ENCODE measurements at regions not wholly inside any gene's neighbourhood (a gene's known extent, or its start where the extent isn't known, plus 50 kb on each side); places are given as distances from the start of the nearest gene placed in this dataset.
A peak's percentile ranks its signal among the peaks of the same experiment; 100 is the strongest.

DNA sequence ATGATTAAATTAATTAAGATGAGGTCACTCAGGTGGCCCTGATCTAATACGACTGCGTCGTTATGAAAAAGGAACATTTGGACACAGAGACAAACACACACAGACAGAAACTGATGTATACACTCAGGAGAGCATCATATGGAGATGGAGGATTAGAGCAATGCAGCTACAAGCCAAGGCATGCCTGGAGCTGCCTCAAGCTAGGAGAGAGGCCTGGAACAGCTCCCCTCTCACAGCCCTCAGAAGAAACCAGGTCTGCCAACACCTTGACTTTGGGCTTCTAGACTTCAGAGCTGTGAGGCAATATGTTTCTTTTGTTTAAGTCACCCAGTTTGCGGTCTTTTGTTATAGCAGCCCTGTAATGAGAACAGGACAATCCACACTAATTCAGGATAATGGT lies 318.9 kb downstream of the HS3ST3B1 start:
- Histone ChIP-seq H3K27ac (ENCODE audit: low read length) (no peak overlapping the region), H3K9me3 (replicated peaks; ENCODE audit: insufficient read depth, low read length) (no peaks in the 10 kb centered on the region), H3K79me2 (ENCODE audit: low read length) (no peaks in the 10 kb centered on the region), H3K9me2 (replicated peaks; ENCODE audit: insufficient read depth, low read length) (no peaks in the 10 kb centered on the region), H3K9ac (ENCODE audit: low read length) (no peak overlapping the region), H2AFZ (ENCODE audit: low read length) (no peak overlapping the region), H3F3A (ENCODE audit: insufficient read depth, low read length) (no peaks in the 10 kb centered on the region), H3K4me2 (ENCODE audit: low read depth, low read length) (no peak overlapping the region), H3K27me3 (replicated peaks; ENCODE audit: insufficient read depth, low read length) (no peaks in the 10 kb centered on the region), H3K4me3 (ENCODE audit: low read length) (no peak overlapping the region), H3K4me1 (ENCODE audit: low read length) (no peaks in the 10 kb centered on the region), H4K20me1 (ENCODE audit: insufficient read depth, low read length) (no peaks in the 10 kb centered on the region), H3K36me3 (replicated peaks; ENCODE audit: insufficient read depth, low read length) (no peaks in the 10 kb centered on the region)
- no peak for TF ChIP-seq EZH2phosphoT487 (IDR thresholded peaks at IDR 0.05; ENCODE audit: low read length)
- no peak for TF ChIP-seq EZH2 (optimal IDR thresholded peaks at IDR 0.05; ENCODE audit: low read depth, low read length)
- no peak for TF ChIP-seq CTCF (IDR thresholded peaks at IDR 0.05; ENCODE audit: low read length)
- no peak for DNase-seq

DNA sequence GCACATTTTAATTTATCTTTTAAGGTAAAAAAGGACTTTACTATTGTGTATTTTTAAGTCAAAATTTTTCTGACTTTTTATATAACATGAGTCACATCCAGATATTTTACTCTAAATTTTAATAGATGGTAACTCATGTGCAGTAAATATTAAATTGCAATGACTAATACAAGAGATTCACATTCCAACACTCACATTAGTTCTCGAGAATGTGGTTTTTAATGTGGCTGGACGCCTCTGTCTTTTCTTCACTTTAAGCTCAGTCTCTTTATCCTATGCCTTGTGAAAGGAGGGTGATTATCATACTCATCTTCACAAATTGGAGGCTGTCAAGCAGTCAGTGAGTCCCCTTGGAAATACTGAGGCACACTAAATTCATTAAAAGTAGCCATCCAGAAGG lies 315.6 kb downstream of the HS3ST3B1 start:
- H3K36me3 ChIP-seq (replicated peaks; ENCODE audit: insufficient read depth, low read length) = no peaks in the 10 kb centered on the region
- H3K79me2 ChIP-seq (ENCODE audit: low read length) = no peaks in the 10 kb centered on the region
- no peak overlapping the region for H3K4me2 ChIP-seq (ENCODE audit: low read depth, low read length)
- no peak overlapping the region for H3K27ac ChIP-seq (ENCODE audit: low read length)
- no peaks in the 10 kb centered on the region for H3K4me1 ChIP-seq (ENCODE audit: low read length)
- H2AFZ ChIP-seq (ENCODE audit: low read length) = no peak overlapping the region
- H3K4me3 ChIP-seq (ENCODE audit: low read length) = no peak overlapping the region
- H4K20me1 ChIP-seq (ENCODE audit: insufficient read depth, low read length) = no peaks in the 10 kb centered on the region
- H3K27me3 ChIP-seq (replicated peaks; ENCODE audit: insufficient read depth, low read length) = no peaks in the 10 kb centered on the region
- no peak overlapping the region for H3K9ac ChIP-seq (ENCODE audit: low read length)
- H3F3A ChIP-seq (ENCODE audit: insufficient read depth, low read length) = no peaks in the 10 kb centered on the region
- no peak for DNase-seq
- no peaks in the 10 kb centered on the region for H3K9me2 ChIP-seq (replicated peaks; ENCODE audit: insufficient read depth, low read length)
- TF ChIP-seq EZH2phosphoT487 (IDR thresholded peaks at IDR 0.05; ENCODE audit: low read length) (no peak), EZH2 (optimal IDR thresholded peaks at IDR 0.05; ENCODE audit: low read depth, low read length) (no peak)
- no peaks in the 10 kb centered on the region for H3K9me3 ChIP-seq (replicated peaks; ENCODE audit: insufficient read depth, low read length)

DNA sequence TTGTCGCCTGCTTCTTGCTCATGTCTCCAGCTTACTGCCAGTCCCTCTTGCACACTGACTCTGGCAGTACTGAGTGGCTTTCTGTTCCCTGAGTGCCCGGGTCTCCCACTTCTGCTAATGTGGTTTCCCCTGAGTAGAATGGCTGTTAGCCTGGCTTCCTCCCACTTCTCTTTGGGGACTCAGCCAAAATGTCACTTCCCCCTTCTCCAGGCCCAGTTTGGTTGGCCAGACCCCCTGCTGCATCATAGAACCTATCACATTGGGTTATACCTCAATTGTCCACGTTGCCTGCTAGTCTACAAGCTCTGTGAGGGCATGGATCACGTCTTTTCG lies 304.4 kb downstream of the HS3ST3B1 start:
- no peaks in the 10 kb centered on the region for H3K4me1 ChIP-seq (ENCODE audit: low read length)
- H2AFZ ChIP-seq (ENCODE audit: low read length) = peak overlapping the region; percentile 38; the same call in 1 of the 2 replicates
- DNase-seq = no peak
- TF ChIP-seq EZH2phosphoT487 (IDR thresholded peaks at IDR 0.05; ENCODE audit: low read length) (no peak), CTCF (IDR thresholded peaks at IDR 0.05; ENCODE audit: low read length) (no peak), EZH2 (optimal IDR thresholded peaks at IDR 0.05; ENCODE audit: low read depth, low read length) (no peak)
- no peaks in the 10 kb centered on the region for H3K36me3 ChIP-seq (replicated peaks; ENCODE audit: insufficient read depth, low read length)
- no peak overlapping the region for H3K27ac ChIP-seq (ENCODE audit: low read length)
- H3K9me3 ChIP-seq (replicated peaks; ENCODE audit: insufficient read depth, low read length) = no peaks in the 10 kb centered on the region
- H3K4me3 ChIP-seq (ENCODE audit: low read length) = no peak overlapping the region
- no peaks in the 10 kb centered on the region for H3K79me2 ChIP-seq (ENCODE audit: low read length)
- no peak overlapping the region for H3K9ac ChIP-seq (ENCODE audit: low read length)
- no peaks in the 10 kb centered on the region for H3F3A ChIP-seq (ENCODE audit: insufficient read depth, low read length)
- no peak overlapping the region for H3K4me2 ChIP-seq (ENCODE audit: low read depth, low read length)
- no peaks in the 10 kb centered on the region for H4K20me1 ChIP-seq (ENCODE audit: insufficient read depth, low read length)
- no peaks in the 10 kb centered on the region for H3K9me2 ChIP-seq (replicated peaks; ENCODE audit: insufficient read depth, low read length)
- H3K27me3 ChIP-seq (replicated peaks; ENCODE audit: insufficient read depth, low read length) = no peaks in the 10 kb centered on the region

DNA sequence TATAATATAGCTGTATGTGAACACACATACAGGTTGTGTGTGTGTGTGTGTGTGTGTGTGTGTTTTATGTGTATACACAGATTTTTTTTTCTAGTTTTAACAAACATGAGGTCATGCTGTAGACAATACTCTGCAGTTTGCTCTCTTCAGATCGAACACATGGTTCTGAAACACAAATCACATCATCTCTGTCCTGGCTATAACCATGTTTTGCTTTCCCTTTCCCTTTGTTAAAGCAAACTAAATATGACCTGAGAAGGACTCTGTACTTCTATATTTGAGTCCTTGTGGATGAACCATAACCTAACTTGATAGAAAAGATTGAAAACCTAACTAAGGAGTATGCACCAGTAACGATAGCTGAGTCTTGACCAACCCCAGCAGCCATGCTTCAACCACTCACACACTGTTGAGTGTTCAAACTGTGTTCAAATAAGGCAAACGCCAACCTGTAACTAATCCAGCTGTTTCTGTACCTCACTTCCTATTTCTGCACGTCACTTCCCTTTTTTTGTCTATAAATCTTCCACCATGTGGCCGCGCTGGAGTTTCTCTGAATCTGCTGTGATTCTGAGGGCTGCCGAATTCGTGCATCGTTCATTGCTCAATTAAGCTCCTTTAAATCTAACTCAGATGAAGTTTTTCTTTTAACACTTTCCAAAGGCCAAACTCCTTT lies 303.8 kb downstream of the HS3ST3B1 start:
- no peaks in the 10 kb centered on the region for H3F3A ChIP-seq (ENCODE audit: insufficient read depth, low read length)
- peak overlapping the region; percentile 38; the same call in 1 of the 2 replicates for H2AFZ ChIP-seq (ENCODE audit: low read length)
- TF ChIP-seq CTCF (IDR thresholded peaks at IDR 0.05; ENCODE audit: low read length) (no peak), EZH2phosphoT487 (IDR thresholded peaks at IDR 0.05; ENCODE audit: low read length) (no peak), EZH2 (optimal IDR thresholded peaks at IDR 0.05; ENCODE audit: low read depth, low read length) (no peak)
- no peaks in the 10 kb centered on the region for H3K9me2 ChIP-seq (replicated peaks; ENCODE audit: insufficient read depth, low read length)
- no peaks in the 10 kb centered on the region for H4K20me1 ChIP-seq (ENCODE audit: insufficient read depth, low read length)
- no peaks in the 10 kb centered on the region for H3K4me1 ChIP-seq (ENCODE audit: low read length)
- H3K79me2 ChIP-seq (ENCODE audit: low read length) = no peaks in the 10 kb centered on the region
- no peaks in the 10 kb centered on the region for H3K27me3 ChIP-seq (replicated peaks; ENCODE audit: insufficient read depth, low read length)
- DNase-seq = no peak
- no peak overlapping the region for H3K4me3 ChIP-seq (ENCODE audit: low read length)
- no peaks in the 10 kb centered on the region for H3K36me3 ChIP-seq (replicated peaks; ENCODE audit: insufficient read depth, low read length)
- no peak overlapping the region for H3K9ac ChIP-seq (ENCODE audit: low read length)
- H3K27ac ChIP-seq (ENCODE audit: low read length) = no peak overlapping the region
- no peaks in the 10 kb centered on the region for H3K9me3 ChIP-seq (replicated peaks; ENCODE audit: insufficient read depth, low read length)
- H3K4me2 ChIP-seq (ENCODE audit: low read depth, low read length) = no peak overlapping the region; the same call in 1 of the 2 replicates
